Mesenchymal stem cell (in vitro differentiated cells and primary cell): ENCODE measurements at regions not wholly inside any gene's neighbourhood (a gene's known extent, or its start where the extent isn't known, plus 50 kb on each side); places are given as distances from the start of the nearest gene placed in this dataset.

Experiments
- DNase-seq: peaks from one replicate; pipeline ENCODE4 v3.0.0-alpha.2; 2013
- H2AFZ ChIP-seq: one replicate; pipeline ENCODE4 v1.6.1; 2013; ENCODE audit warnings: low read depth, mild to moderate bottlenecking, control low read depth, inconsistent platforms, low read length, moderate library complexity
- H2AK5ac ChIP-seq: 2 replicates; pipeline ENCODE4 v1.6.1; 2013; ENCODE audit warnings: low read length, moderate library complexity, mild to moderate bottlenecking, inconsistent platforms; ENCODE audit not compliant: severe bottlenecking
- H2BK120ac ChIP-seq: one replicate; pipeline ENCODE4 v1.6.1; 2013; ENCODE audit warnings: low read depth, mild to moderate bottlenecking, inconsistent platforms, low read length, moderate library complexity
- H2BK12ac ChIP-seq, 2 experiments: one replicate each; pipeline ENCODE4 v1.6.1; 2013; ENCODE audit warnings: inconsistent platforms in 2 of 2, low read length in 2 of 2, mild to moderate bottlenecking in 2 of 2, moderate library complexity in 2 of 2, control low read depth in 1 of 2
- H2BK15ac ChIP-seq: one replicate; pipeline ENCODE4 v1.6.1; 2013; ENCODE audit warnings: mild to moderate bottlenecking, low read depth, inconsistent platforms; ENCODE audit not compliant: poor library complexity, severe bottlenecking
- H2BK5ac ChIP-seq: 2 replicates; pipeline ENCODE4 v1.6.1; 2013; ENCODE audit warnings: low read depth, mild to moderate bottlenecking, low read length, control low read depth, inconsistent platforms; ENCODE audit not compliant: poor library complexity, severe bottlenecking
- H3K14ac ChIP-seq, 2 experiments: one replicate each; pipeline ENCODE4 v1.6.1; 2013; ENCODE audit warnings: inconsistent platforms in 2 of 2, low read length in 2 of 2, control low read depth in 1 of 2, mild to moderate bottlenecking in 1 of 2, moderate library complexity in 1 of 2
- H3K18ac ChIP-seq, 2 experiments: one replicate each; pipeline ENCODE4 v1.6.1; 2013; ENCODE audit warnings: inconsistent platforms in 2 of 2, low read length in 2 of 2, control low read depth in 1 of 2, low read depth in 1 of 2, mild to moderate bottlenecking in 1 of 2
- H3K23ac ChIP-seq, 2 experiments: one replicate each; pipeline ENCODE4 v1.6.1; 2013; ENCODE audit warnings: inconsistent platforms in 2 of 2, low read length in 2 of 2, mild to moderate bottlenecking in 2 of 2, moderate library complexity in 2 of 2, control low read depth in 1 of 2
- H3K27ac ChIP-seq: 2 replicates; pipeline ENCODE4 v1.5.1; 2013; ENCODE audit warnings: mild to moderate bottlenecking, moderate library complexity, low read length, control low read depth, inconsistent platforms; ENCODE audit not compliant: poor library complexity, severe bottlenecking
- H3K27me3 ChIP-seq, 2 experiments: 2 replicates each; pipeline versions ENCODE4 v1.6.1 to v1.7.0; 2013; ENCODE audit warnings: low read length in 2 of 2, mild to moderate bottlenecking in 2 of 2, moderate library complexity in 2 of 2, control low read depth in 1 of 2, inconsistent platforms in 1 of 2; ENCODE audit not compliant: control insufficient read depth in 1 of 2, insufficient read depth in 1 of 2
- H3K36me3 ChIP-seq, 2 experiments: 2 replicates each; pipeline versions ENCODE4 v1.6.1 to v1.7.0; 2013; ENCODE audit warnings: low read length in 2 of 2, control low read depth in 1 of 2, inconsistent platforms in 1 of 2, low read depth in 1 of 2, mild to moderate bottlenecking in 1 of 2; ENCODE audit not compliant: insufficient read depth in 2 of 2, control insufficient read depth in 1 of 2
- H3K4ac ChIP-seq, 2 experiments: one replicate each; pipeline ENCODE4 v1.6.1; 2013; ENCODE audit warnings: inconsistent platforms in 2 of 2, low read length in 2 of 2, mild to moderate bottlenecking in 2 of 2, moderate library complexity in 2 of 2, control low read depth in 1 of 2, low read depth in 1 of 2
- H3K4me1 ChIP-seq: 2 replicates; pipeline ENCODE4 v1.6.1; 2013; ENCODE audit warnings: low read depth, low read length, control low read depth; ENCODE audit not compliant: control insufficient read depth, insufficient read depth
- H3K4me2 ChIP-seq: 2 replicates; pipeline ENCODE4 v1.6.1; 2013; ENCODE audit warnings: low read length, mild to moderate bottlenecking, inconsistent platforms; ENCODE audit not compliant: poor library complexity, severe bottlenecking
- H3K4me3 ChIP-seq, 2 experiments: 2 replicates each; pipeline versions ENCODE4 v1.5.1 to v1.7.0; 2013; ENCODE audit warnings: low read length in 2 of 2, mild to moderate bottlenecking in 2 of 2, control low read depth in 1 of 2, low read depth in 1 of 2; ENCODE audit not compliant: insufficient read depth in 1 of 2
- H3K79me1 ChIP-seq: replicated peaks from 2 replicates; pipeline ENCODE4 v1.6.1; 2013; ENCODE audit warnings: mild to moderate bottlenecking, control low read depth, low read length, inconsistent platforms; ENCODE audit not compliant: poor library complexity, severe bottlenecking
- H3K9ac ChIP-seq: 2 replicates; pipeline ENCODE4 v1.7.0; 2013; ENCODE audit warnings: mild to moderate bottlenecking, low read length, moderate library complexity
- H3K9me3 ChIP-seq: 2 replicates; pipeline ENCODE4 v1.7.0; 2013; ENCODE audit warnings: mild to moderate bottlenecking, low read length; ENCODE audit not compliant: control insufficient read depth
- H4K8ac ChIP-seq: one replicate; pipeline ENCODE4 v1.6.1; 2013; ENCODE audit warnings: inconsistent platforms, mild to moderate bottlenecking, low read length, moderate library complexity
- H4K91ac ChIP-seq: one replicate; pipeline ENCODE4 v1.6.1; 2013; ENCODE audit warnings: mild to moderate bottlenecking, low read length, inconsistent platforms
- WGBS: methylation state at CpG from one replicate; pipeline ENCODE4 v1.1.7; 2013; ENCODE audit warnings: mixed read lengths; 5-methylcytosine and 5-hydroxymethylcytosine counted together

GRCh38 chr7:4319280-4319679 lies 362.8 kb upstream of the FOXK1 start:
- H3K9me3 ChIP-seq, result peaks cover 20% of the 10 kb centered on the region
- H3K23ac ChIP-seq, result no peak overlapping the region
- H3K4me2 ChIP-seq, result no peak overlapping the region
- no peaks in the 10 kb centered on the region for H3K4me1 ChIP-seq
- no peak overlapping the region for H2AFZ ChIP-seq
- H2BK12ac ChIP-seq, result no peak overlapping the region
- no peak overlapping the region for H3K27ac ChIP-seq
- no peak overlapping the region for H4K8ac ChIP-seq
- H3K14ac ChIP-seq, result no peak overlapping the region
- H2BK120ac ChIP-seq, result no peak overlapping the region
- no peak for DNase-seq
- H2BK5ac ChIP-seq, result no peak overlapping the region
- 82% methylated on average over 11 of the region's 11 CpGs for WGBS
- no peak overlapping the region for H3K18ac ChIP-seq
- no peak overlapping the region for H2AK5ac ChIP-seq
- H2BK15ac ChIP-seq, result no peak overlapping the region
- H3K79me1 ChIP-seq, result no peaks in the 10 kb centered on the region
- H3K9ac ChIP-seq, result no peak overlapping the region
- H3K4ac ChIP-seq, result no peak overlapping the region
- no peak overlapping the region for H4K91ac ChIP-seq
- no peaks in the 10 kb centered on the region for H3K27me3 ChIP-seq
- no peaks in the 10 kb centered on the region for H3K36me3 ChIP-seq
- H3K4me3 ChIP-seq, result no peak overlapping the region

- Histone ChIP-seq H3K27ac (no peak overlapping the region), H3K18ac (no peak overlapping the region), H4K8ac (no peak overlapping the region), H3K9ac (no peak overlapping the region), H3K27me3 (peaks cover 0 to 6% of the 10 kb centered on the region in 2 experiments), H3K36me3 (no peaks in the 10 kb centered on the region), H4K91ac (no peak overlapping the region), H2BK120ac (no peak overlapping the region), H3K4me3 (no peak overlapping the region), H2AK5ac (no peak overlapping the region), H2BK5ac (no peak overlapping the region), H2BK12ac (no peak overlapping the region), H3K4me2 (no peak overlapping the region), H3K79me1 (no peaks in the 10 kb centered on the region), H3K4me1 (no peaks in the 10 kb centered on the region), H2BK15ac (no peak overlapping the region), H3K14ac (no peak overlapping the region), H3K23ac (no peak overlapping the region), H3K9me3 (peaks cover 7% of the 10 kb centered on the region), H3K4ac (no peak overlapping the region), H2AFZ (no peak overlapping the region)
- WGBS, result 88% methylated on average over 8 of the region's 8 CpGs
- no peak for DNase-seq
Measured at GRCh38 chr7:4325732-4326131, 356.4 kb upstream of the FOXK1 start.

- no peak overlapping the region for H2BK5ac ChIP-seq
- H3K27me3 ChIP-seq, result peaks cover 0 to 9% of the 10 kb centered on the region in 2 experiments
- H3K27ac ChIP-seq, result no peak overlapping the region
- no peak overlapping the region for H3K18ac ChIP-seq
- H4K8ac ChIP-seq, result no peak overlapping the region
- no peak overlapping the region for H4K91ac ChIP-seq
- H3K79me1 ChIP-seq, result no peaks in the 10 kb centered on the region
- H2AK5ac ChIP-seq, result no peak overlapping the region
- H3K36me3 ChIP-seq, result no peaks in the 10 kb centered on the region
- H3K4ac ChIP-seq, result no peak overlapping the region
- H3K23ac ChIP-seq, result no peak overlapping the region
- no peak overlapping the region for H2BK12ac ChIP-seq
- H3K14ac ChIP-seq, result no peak overlapping the region
- H3K9me3 ChIP-seq, result peaks cover 2% of the 10 kb centered on the region
- no peaks in the 10 kb centered on the region for H3K4me1 ChIP-seq
- WGBS, result 82% methylated on average over 8 of the region's 8 CpGs
- no peak for DNase-seq
- no peak overlapping the region for H3K4me2 ChIP-seq
- H2AFZ ChIP-seq, result no peak overlapping the region
- no peak overlapping the region for H3K9ac ChIP-seq
- no peak overlapping the region for H2BK120ac ChIP-seq
- no peak overlapping the region for H3K4me3 ChIP-seq
- H2BK15ac ChIP-seq, result no peak overlapping the region
Measured at GRCh38 chr7:4331711-4332110, 350.4 kb upstream of the FOXK1 start.

GRCh38 chr7:4338556-4338955 lies 343.5 kb upstream of the FOXK1 start:
- H3K4me2 ChIP-seq, result no peak overlapping the region
- peaks cover 0 to 8% of the 10 kb centered on the region in 2 experiments for H3K27me3 ChIP-seq
- no peaks in the 10 kb centered on the region for H3K79me1 ChIP-seq
- H3K18ac ChIP-seq, result no peak overlapping the region
- peaks cover 19% of the 10 kb centered on the region for H3K9me3 ChIP-seq
- H2BK120ac ChIP-seq, result no peak overlapping the region
- 81% methylated on average over 7 of the region's 7 CpGs for WGBS
- H3K23ac ChIP-seq, result no peak overlapping the region
- no peak overlapping the region for H3K9ac ChIP-seq
- no peak overlapping the region for H2AK5ac ChIP-seq
- no peak overlapping the region for H3K14ac ChIP-seq
- H3K4me1 ChIP-seq, result no peaks in the 10 kb centered on the region
- no peak overlapping the region for H2BK15ac ChIP-seq
- no peak overlapping the region for H3K4me3 ChIP-seq
- H3K27ac ChIP-seq, result no peak overlapping the region
- H3K36me3 ChIP-seq, result no peaks in the 10 kb centered on the region
- no peak overlapping the region for H2BK12ac ChIP-seq
- no peak overlapping the region for H2BK5ac ChIP-seq
- H3K4ac ChIP-seq, result no peak overlapping the region
- DNase-seq, result no peak
- no peak overlapping the region for H4K91ac ChIP-seq
- H4K8ac ChIP-seq, result no peak overlapping the region
- no peak overlapping the region for H2AFZ ChIP-seq
